HepG2 (cell line): ENCODE measurements at regions not wholly inside any gene's neighbourhood (a gene's known extent, or its start where the extent isn't known, plus 50 kb on each side); places are given as distances from the start of the nearest gene placed in this dataset.

Experiments used
- EZH2 ChIP-seq: conservative IDR thresholded peaks from 2 replicates; pipeline ENCODE4 v1.6.1; 2012; ENCODE audit warnings: mild to moderate bottlenecking, low read depth, low read length, moderate library complexity
- ZNF33A ChIP-seq: sonication (generic); formaldehyde crosslinking; IDR thresholded peaks from 2 replicates; pipeline ENCODE4 v1.5.1; 2020; ENCODE audit warnings: missing genetic modification reagents, mild to moderate bottlenecking, moderate library complexity, borderline replicate concordance
- ZNF451 ChIP-seq: sonication (generic); formaldehyde crosslinking; IDR thresholded peaks from 2 replicates; pipeline ENCODE4 v1.5.0; 2020; ENCODE audit warnings: mild to moderate bottlenecking, missing genetic modification reagents
- TF ChIP-seq, protein P1 (sequence below): sonication (generic); formaldehyde crosslinking; IDR thresholded peaks from 2 replicates; pipeline ENCODE4 v1.5.0; 2020; ENCODE audit warnings: mild to moderate bottlenecking, missing genetic modification reagents, moderate library complexity
- TF ChIP-seq, protein P2 (sequence below): sonication (generic); formaldehyde crosslinking; IDR thresholded peaks from 2 replicates; pipeline ENCODE4 v1.4.0; 2020; ENCODE audit warnings: missing genetic modification reagents

DNA sequence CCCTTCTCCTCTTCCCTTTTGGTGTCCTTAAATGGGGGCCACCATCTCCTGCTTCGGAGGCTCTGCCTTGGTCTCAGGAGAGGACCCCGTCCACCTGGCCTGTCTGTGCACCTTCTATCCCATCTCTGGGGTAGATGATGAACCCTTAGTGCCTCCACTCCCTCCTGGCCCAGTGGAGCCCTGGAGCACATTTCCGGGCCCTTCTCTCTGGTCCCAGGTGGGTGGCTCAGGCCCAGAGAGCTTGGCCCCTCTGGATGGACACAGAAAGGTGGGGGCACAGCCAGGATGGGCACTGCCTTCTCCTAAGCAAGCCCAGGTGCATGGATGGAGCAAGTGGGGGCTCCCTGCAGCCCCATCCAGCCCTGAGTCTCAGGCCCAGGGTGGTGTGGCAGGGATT, 121.4 kb upstream of the RET start:
- TF ChIP-seq EZH2 (no peak), ZNF33A (CRISPR knock-in tag) (no peak), ZNF451 (no peak)
- TF ChIP-seq, protein P1, sequence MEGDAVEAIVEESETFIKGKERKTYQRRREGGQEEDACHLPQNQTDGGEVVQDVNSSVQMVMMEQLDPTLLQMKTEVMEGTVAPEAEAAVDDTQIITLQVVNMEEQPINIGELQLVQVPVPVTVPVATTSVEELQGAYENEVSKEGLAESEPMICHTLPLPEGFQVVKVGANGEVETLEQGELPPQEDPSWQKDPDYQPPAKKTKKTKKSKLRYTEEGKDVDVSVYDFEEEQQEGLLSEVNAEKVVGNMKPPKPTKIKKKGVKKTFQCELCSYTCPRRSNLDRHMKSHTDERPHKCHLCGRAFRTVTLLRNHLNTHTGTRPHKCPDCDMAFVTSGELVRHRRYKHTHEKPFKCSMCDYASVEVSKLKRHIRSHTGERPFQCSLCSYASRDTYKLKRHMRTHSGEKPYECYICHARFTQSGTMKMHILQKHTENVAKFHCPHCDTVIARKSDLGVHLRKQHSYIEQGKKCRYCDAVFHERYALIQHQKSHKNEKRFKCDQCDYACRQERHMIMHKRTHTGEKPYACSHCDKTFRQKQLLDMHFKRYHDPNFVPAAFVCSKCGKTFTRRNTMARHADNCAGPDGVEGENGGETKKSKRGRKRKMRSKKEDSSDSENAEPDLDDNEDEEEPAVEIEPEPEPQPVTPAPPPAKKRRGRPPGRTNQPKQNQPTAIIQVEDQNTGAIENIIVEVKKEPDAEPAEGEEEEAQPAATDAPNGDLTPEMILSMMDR: no peak
- TF ChIP-seq, protein P2, sequence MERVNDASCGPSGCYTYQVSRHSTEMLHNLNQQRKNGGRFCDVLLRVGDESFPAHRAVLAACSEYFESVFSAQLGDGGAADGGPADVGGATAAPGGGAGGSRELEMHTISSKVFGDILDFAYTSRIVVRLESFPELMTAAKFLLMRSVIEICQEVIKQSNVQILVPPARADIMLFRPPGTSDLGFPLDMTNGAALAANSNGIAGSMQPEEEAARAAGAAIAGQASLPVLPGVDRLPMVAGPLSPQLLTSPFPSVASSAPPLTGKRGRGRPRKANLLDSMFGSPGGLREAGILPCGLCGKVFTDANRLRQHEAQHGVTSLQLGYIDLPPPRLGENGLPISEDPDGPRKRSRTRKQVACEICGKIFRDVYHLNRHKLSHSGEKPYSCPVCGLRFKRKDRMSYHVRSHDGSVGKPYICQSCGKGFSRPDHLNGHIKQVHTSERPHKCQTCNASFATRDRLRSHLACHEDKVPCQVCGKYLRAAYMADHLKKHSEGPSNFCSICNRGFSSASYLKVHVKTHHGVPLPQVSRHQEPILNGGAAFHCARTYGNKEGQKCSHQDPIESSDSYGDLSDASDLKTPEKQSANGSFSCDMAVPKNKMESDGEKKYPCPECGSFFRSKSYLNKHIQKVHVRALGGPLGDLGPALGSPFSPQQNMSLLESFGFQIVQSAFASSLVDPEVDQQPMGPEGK (CRISPR knock-in tag): no peak
